NCI-H128 (cell line): ENCODE measurements at regions not wholly inside any gene's neighbourhood (a gene's known extent, or its start where the extent isn't known, plus 50 kb on each side); places are given as distances from the start of the nearest gene placed in this dataset.

Experiments
- DNase-seq: peaks from one replicate; lab custom pipeline; 2025; ENCODE audit not compliant: unreplicated experiment; lab: John Stamatoyannopoulos, UW

DNA sequence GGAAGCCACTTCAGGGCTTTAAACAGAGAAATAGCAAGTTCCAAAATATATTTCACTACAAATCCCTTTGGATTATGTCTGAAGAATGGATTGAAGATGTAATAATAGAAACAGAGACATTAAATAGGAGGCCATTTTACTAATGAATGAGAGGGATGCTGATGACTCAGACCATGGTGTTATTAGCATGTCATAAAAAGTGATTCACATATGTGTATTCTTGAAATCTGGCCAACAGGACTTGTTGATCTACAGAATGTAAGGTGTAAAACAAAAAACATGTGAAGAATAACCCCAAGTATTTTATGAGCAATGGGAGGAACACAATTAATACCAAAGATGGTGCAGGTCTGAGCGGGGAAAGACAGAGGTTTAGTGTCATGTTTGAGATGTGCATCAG, 873.7 kb downstream of the SLITRK5 start:
- no peak for DNase-seq

DNA sequence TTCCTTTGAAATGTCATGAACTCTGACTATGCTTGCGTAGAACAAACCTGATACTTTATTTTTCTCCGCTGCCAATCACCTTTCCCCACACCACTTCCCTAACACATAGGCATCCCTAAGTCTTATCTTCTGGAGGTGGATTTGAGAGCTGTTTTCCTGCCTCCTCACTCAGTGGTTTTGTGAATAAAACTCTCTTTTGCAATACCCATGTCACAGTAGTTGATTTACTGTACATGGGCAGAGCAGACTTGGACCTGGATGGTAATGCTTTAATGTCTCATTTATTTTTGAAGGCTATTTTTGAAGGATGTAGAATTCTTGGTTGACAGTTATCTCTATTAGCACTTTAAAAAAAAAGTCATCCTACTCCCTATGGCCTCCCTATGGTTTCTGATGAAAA, 881.8 kb downstream of the SLITRK5 start:
- no peak for DNase-seq

DNA sequence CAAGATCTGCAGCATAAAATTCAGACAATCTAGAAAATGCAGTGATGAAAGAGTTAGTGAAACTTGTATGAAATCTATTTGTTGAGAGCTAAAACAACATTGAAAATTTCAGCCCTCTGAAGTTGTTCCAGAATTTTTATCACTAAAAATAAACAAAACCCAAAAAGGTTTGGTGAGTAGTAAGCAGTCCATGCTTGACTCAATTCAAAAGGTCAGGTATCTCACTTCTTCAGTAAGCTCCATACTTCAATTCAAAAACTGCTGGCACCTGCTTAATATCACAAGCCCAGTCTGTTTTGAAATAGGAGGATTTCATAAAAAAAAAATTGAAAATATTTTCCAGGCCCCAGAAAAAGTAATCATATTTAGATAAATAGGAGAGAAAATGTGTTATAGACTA, 894.4 kb downstream of the SLITRK5 start:
- no peak for DNase-seq

DNA sequence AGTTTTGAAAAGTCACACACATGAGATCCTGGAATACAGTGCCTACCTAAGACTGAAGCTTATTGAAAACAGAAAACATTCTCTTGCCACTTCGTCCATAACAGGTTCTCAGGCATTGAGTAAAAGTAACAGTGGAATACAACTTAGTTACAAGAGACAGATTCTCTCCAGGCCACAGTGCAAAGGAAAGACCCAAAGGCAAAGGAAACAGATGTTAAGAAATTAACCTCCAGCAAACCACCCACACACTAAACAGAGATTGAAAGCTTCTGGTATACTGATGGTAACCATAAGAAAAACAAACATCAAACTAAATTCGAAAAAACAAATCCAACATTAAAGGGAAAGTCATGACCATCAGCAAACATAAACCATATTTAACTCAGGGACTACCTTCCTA, 914.7 kb downstream of the SLITRK5 start:
- no peak for DNase-seq

DNA sequence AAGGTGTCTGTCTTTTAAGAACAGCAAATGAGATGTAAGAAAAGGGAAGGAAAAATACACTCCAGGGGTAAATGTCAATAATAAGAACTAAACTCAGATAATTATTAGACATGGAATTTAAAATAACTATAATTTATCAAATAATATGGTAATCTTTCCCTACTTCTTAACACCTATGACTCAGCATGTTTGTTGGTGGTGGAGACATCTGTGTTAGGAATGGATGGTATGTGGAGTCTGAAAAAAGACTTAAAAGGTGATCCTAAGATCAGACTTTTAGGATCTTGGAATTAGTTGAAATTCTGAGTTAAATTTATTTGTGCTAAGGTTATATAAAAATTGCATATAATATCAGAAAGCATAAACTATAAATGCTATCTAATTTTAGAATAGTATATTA, 915.1 kb downstream of the SLITRK5 start:
- DNase-seq: no peak

DNA sequence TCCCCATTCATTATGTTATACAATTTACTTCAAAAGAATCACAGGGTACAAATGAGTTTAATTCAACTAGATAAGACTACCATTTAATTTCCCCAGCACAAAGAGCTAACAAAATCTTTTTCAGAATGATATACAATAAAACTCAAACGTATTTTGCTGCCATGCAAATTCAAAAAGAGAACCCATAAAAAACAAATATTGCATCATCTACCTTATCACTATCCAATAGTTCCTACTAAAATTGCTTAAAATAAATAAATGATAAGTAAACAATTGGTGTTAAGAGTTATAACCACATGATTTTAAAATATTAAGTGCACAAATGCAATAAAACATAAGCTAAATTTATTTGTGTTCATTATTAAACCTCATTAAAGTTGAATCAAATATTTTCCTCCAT, 919.4 kb downstream of the SLITRK5 start:
- DNase-seq: no peak

DNA sequence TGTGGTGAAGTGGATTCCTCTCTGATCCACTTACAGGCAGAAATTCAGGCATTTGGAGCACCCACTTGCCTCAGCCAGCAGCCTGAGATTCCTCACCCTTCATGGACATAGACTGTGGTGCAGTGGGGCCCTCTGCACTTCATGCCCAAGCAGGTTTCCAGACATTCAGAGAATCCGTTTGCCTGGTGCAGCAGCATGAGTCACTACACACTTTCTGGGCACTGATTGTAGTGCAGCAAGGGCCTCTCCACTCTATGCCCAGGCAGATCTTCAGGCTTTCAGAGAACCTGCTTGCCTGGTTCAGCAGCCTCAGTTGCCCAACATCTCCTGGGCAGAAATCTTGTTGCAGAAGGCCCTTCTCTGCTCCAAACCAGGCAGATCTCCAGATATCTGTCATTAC, 920.9 kb downstream of the SLITRK5 start:
- DNase-seq: no peak

DNA sequence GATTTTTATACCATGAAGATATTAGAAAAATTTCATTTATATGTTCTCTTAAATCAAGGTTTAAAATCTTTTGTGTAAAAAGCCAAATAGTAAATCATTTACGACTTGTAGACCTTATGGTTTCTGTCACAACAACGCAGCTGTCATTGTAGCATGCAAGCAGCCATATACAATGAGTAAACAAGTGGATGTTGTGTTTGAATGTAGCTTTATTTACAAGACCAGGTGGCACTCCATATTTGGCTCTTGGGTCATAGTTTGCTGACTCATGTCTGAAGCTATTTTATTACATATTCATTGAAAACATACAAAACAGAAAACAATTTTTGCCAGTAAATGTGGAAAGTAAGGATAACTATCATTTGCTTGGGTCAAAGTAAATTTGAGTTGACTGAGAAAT, 930.8 kb downstream of the SLITRK5 start:
- DNase-seq: no peak

DNA sequence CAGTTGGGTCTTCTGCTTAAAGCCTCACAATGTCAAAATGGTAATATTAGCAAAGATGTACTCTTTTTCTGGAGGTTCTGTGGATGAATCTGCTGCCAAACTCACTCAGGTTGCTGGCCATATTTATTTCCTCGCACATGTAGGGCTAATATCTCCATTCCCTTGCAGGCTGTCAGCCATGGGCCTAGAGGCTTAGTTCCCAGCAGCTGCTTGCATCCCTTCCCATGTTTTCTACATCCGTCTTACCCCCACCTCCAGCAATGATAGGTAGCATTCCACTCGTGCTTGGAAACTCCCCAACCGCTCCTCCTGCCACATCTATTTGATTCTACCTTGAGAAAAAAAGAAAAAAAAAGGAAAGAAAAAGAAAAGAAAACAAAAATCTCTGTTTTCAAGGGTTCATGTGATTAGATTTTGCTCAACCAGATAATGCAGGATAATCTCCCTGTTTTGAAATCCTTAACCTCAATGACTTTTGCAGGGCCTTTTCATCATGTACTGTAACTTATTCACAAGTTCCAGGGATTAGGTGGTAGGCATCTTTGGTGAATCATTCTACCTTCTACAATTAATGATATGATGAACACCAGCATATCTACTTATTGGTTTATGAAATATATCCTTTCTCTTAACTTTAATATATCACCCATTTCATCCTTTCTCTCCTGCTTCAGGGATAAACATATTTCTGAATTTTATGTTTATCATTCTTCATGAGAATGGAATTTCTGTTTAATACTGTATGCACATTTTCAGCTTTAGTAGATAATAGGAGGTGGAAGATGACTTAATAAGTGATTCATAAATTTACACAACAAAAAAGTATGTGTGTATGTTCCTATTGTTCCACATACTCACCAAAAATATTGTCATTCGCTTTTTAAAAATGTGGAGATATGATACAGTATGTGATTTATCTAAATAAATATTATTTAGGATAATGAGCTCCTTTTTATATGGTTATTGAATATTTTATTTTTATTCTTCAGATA, 931.9 kb downstream of the SLITRK5 start:
- DNase-seq: no peak

DNA sequence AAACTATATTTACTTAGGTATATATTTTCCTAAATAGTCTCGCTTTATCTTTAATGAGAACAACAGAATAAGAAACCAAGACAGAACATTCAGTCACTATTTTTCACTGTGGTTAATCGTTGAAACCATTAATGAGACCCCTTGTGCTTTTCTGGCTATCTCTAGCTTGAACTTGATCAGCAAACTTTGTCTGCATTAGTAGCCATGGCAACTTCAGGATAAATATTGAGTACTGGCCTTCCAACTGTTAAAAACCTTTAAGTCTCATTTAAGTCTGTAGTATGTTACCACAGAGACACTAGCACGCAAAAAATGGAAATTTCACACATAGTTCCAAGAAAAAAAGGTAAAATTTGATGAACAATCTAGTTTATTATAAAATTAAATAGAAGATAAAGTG, 946.0 kb downstream of the SLITRK5 start:
- DNase-seq: no peak

DNA sequence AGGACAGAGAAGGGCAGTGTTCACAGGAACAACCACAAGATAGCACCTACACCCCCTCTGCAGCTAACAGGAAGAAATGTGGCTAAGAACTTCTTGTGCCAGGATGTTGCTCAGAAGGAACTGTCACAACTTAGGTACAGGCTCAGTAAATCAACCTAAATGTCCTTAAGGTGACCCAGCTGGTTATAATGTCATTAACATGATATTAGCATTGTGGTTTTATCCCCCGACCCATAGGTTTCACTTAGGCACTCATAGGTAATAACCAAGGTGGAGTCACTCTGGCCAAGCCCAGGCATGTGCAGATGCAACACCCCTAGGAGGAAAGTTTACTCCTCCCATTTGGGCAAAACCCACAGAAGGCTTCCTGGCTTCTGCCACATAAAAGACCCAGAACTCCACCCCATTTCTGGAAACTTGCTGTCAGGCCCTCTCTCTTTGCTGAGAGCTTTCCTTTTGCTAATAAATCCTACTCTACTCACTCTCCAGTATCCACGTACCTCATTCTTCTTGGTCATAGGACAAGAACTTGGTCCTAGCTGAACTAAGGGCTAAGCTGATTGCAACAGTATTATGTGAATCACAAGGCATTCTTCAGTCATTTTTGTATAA, 951.3 kb downstream of the SLITRK5 start:
- DNase-seq: no peak

DNA sequence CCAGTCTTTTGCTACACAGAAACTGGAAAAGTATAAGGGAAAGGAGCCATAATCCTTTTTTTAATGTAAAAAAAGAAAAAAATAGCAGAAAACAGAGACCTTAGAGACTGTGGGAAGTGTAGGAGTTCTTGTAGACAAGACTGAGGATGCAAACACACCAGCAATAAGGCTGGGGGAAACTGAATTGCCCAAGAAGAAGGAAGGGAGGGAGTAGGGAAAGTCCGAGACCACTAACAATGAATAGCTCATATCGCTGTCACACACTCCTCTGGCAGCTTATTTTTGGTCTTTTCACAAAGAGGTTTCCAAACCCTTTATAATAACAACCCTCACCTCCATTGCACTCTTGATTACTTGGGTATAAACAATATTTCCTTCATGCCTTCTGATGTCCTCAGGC, 952.0 kb downstream of the SLITRK5 start:
- no peak for DNase-seq

DNA sequence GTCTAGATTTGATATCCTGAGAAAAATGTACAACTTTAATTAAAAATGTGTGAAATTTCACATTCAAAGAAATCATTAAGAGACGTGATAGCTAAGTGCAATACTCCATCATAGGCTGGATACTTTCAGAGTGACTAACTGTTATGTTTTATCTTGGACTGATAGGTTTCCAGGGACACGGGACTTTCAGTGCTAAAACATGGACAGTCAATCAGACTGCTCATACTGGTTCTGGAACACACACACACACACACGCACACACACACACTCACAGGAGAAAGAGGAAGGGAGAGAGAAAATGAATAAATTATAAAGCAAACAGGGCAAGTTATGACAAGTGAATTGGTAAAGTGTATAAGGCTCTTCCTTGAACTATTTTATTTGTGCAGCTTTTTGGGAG, 955.9 kb downstream of the SLITRK5 start:
- DNase-seq: no peak

DNA sequence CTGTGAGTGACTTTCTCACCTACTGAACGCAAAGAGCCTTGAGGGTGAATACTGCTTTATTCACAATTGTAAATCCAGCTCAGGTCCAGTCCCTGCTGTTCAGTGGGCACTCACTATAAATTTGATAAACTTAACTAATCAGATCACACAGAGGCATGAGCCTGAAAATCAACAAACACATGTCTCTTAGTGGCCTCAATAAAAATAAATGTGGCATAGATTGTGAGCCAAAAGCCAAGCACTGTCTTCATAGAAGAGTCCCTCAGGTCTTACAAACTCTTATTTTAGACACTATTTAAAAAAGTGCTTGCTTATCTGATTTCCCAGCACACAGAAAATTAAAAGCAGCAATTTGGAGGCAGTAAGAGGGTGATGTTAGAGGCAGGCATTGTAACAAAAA, 957.7 kb downstream of the SLITRK5 start:
- no peak for DNase-seq

DNA sequence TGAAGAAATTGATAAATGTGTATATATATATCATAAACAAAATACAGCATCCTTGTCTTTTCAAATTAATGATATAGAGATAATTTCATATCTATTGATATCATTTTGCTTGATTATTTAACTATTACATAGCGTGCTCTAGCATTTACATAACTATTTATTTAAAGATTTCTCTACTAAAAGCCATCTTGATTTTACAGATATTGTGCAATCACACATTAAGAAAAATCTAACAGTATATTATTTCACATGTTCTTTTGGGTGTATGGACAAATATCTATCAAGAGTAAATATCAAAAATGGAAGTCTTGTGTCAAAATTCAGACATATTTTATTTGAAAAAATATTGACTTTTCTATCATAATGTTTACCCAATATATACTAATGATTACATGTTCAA, 966.8 kb downstream of the SLITRK5 start:
- DNase-seq: no peak

DNA sequence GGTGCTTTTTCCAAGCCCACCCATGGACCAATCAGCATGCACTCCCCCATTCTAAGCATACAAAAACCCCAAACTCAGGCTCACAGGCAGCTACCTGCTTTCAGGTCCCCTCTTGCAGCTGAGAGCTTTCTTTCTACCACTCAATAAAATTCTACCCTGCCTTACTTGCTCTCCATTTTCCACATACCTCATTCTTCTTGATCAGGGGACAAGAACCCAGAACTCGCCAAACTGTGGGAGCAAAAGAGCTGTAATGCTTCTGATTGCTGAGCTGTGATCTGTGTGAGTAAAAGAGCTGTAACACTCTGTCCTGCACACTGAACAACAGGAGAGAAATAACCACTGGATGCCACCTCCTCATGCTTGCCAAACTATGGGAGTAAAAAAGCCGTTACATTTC, 972.1 kb downstream of the SLITRK5 start:
- DNase-seq: no peak

DNA sequence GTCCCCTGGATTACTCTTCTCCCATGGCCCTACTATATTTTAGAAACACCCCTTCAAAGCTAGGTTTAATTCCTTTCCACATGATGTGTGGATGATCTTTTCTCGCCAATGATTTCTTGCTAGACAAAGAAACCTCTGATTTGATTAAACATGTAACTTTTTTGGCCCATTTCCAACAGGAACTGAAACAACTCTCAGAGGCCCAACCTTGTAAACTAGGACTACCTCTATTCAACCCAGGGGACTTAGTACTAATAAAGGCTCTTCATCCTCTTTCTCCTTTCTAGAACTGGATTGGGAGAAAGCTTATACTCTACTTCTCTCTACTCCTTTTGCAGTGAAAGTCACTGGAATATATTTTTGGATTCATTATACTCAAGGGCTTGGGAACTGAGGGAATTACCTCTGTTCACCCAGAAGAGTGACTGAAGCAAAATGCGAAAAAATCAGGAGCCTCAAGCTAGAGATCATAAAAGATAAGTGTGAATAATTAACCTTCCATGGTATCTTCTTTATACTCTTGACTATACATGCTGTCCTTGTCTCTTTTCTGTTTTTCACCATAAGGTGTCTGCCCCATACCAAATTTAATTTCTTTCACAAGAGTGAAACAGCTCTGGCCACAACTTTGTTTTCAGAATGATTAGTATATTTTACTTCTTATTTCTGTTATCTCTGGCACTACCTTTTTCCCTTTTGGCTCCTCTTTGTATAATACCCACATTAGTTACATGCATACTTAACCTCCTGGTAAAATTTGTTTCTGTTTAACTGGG, 977.6 kb downstream of the SLITRK5 start:
- DNase-seq: no peak

DNA sequence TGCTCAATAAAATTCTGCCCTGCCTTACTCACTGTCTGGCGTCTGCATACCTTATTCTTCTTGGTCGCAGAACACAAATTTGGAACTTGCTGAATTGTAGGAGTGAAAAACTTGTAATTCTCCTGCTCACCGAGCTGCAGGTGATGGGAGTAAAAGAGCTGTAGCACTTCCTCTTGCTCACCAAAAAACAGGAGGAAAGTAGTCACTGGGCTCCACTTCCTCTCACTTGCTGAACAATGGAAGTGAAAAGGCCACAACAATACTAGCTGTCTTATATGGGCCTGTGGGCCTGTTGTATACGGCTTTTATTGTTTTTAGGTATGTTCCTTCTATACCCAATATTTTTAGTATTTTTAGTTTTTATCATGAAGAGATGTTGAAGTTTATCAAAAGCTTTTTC, 978.7 kb downstream of the SLITRK5 start:
- no peak for DNase-seq

DNA sequence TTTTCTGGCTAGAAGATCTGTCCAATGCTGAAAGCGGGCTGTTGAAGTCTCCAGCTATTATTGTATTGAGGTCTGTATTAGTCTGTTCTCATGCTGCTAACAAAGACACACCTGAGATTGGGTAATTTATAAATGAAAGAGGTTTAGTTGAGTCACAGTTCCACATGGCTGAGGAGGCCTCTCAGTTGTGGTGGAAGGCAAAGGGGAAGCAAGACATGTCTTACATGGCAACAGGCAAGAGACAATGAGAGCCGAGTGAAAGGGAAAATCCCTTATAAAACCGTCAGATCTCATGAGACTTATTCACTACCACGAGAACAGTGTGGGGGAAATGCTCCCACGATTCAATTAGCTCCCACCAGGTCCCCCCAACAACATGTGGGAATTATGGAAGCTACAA, 980.4 kb downstream of the SLITRK5 start:
- no peak for DNase-seq

DNA sequence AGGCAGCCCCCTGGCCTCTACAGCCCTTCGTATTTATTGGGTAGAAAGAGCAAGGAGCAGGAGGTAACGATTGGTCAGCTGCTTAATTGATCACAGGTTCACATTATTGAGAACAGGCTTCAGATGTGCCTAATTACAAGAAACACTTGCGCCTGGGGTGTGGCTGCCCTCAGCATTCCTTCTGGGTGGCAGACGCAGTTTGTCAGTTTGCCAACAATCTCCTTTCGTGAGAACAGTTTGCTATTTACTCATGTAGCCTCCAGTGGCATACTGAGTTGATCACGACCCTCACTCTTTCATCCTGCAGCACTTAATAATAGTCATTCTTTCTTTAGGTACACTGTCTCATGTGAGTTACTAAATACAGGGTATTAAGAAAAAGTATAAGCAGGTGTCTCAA, 985.6 kb downstream of the SLITRK5 start:
- no peak for DNase-seq

DNA sequence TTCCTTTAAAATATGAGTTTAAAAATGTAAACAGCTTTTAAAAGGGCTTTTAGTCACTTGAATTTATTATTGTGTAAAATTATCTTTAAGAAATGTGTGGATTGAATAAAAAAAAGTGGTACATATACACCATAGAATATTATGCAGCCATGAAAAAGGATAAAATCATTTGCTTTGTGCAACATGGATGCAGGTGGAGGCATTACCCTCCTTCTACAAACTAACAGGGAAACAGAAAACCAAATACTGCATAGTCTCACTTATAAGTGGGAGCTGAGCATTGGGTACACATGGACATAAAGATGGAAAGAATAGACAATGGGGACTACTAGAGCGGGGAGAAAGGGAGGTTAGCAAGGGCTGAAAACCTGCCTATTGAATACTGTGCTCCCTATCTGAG, 999.3 kb downstream of the SLITRK5 start:
- no peak for DNase-seq

DNA sequence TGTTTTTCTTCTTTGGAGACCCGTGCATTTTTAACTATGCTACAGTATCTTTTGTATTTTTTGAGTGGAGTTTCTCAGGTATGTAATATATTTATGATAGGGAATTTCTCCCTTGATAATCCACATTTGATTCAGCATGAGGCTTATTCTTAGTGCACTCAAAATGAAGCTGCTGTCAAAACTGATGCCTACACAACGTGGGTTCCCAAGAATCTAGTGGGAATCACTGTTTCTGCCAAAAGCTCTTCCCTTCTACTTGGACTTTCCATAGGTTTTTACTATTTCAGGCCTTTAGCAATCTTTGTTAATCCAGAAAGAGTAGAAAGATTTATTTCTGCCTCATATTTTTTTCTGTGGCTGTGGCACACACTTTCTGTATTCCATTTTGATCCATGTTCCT, 1003.7 kb downstream of the SLITRK5 start:
- no peak for DNase-seq
